Retinal pigment epithelial cell (primary cell): ENCODE measurements at regions not wholly inside any gene's neighbourhood (a gene's known extent, or its start where the extent isn't known, plus 50 kb on each side); places are given as distances from the start of the nearest gene placed in this dataset.

Experiments used
- DNase-seq: peaks from one replicate; pipeline ENCODE4 v3.0.0-alpha.2; 2010; ENCODE audit warnings: low read depth
- H3K4me3 ChIP-seq: 2 replicates; pipeline ENCODE4 v1.5.1; 2011; ENCODE audit warnings: mild to moderate bottlenecking, low read length, control low read depth, moderate library complexity
- CTCF ChIP-seq: conservative IDR thresholded peaks from 2 replicates; pipeline ENCODE4 v1.5.1; 2011; ENCODE audit warnings: low read depth, low read length, control low read depth, inconsistent platforms

GRCh38 chr2:4134551-4135550 is 431.5 kb downstream of the DCDC2C start:
- DNase-seq: no peak

GRCh38 chr2:4135765-4136164 is 432.4 kb downstream of the DCDC2C start:
- no peak for DNase-seq
- TF ChIP-seq CTCF: no peak

More at GRCh38 chr2:4134551-4135550, 431.5 kb downstream of the DCDC2C start:
- no peak overlapping the region for H3K4me3 ChIP-seq
- TF ChIP-seq CTCF: no peak

GRCh38 chr2:4139316-4139715 is 435.9 kb downstream of the DCDC2C start:
- no peak overlapping the region for H3K4me3 ChIP-seq
- DNase-seq: no peak
- no peak for TF ChIP-seq CTCF

More at GRCh38 chr2:4135765-4136164, 432.4 kb downstream of the DCDC2C start:
- H3K4me3 ChIP-seq: no peak overlapping the region

- H3K4me3 ChIP-seq: no peak overlapping the region
- no peak for DNase-seq
- no peak for TF ChIP-seq CTCF
Observed at GRCh38 chr2:4139731-4140130, 436.4 kb downstream of the DCDC2C start.

- DNase-seq: no peak
- no peak for TF ChIP-seq CTCF
- H3K4me3 ChIP-seq: no peak overlapping the region
Observed at GRCh38 chr2:4140281-4140970, 437.1 kb downstream of the DCDC2C start.

GRCh38 chr2:4144731-4145130 is 441.4 kb downstream of the DCDC2C start:
- no peak for DNase-seq
- H3K4me3 ChIP-seq: no peak overlapping the region
- no peak for TF ChIP-seq CTCF
